Large intestine (tissue), 3 donors: ENCODE measurements at regions not wholly inside any gene's neighbourhood (a gene's known extent, or its start where the extent isn't known, plus 50 kb on each side); places are given as distances from the start of the nearest gene placed in this dataset.

Source experiments
- DNase-seq, 2 donors: peaks; one replicate each; pipeline versions ENCODE4 v3.0.0 to v3.0.0-alpha.2; 2013
- H3K27ac ChIP-seq: one replicate; pipeline ENCODE4 v1.5.1; 2013; ENCODE audit warnings: low read length
- H3K27me3 ChIP-seq: 2 replicates; pipeline ENCODE4 v1.6.1; 2013; ENCODE audit warnings: low read length; ENCODE audit not compliant: control insufficient read depth, insufficient read depth
- H3K36me3 ChIP-seq: 2 replicates; pipeline ENCODE4 v1.6.1; 2013; ENCODE audit warnings: low read length; ENCODE audit not compliant: control insufficient read depth, insufficient read depth
- H3K4me1 ChIP-seq: one replicate; pipeline ENCODE4 v1.6.1; 2013; ENCODE audit warnings: low read length; ENCODE audit not compliant: control insufficient read depth, insufficient read depth
- H3K4me3 ChIP-seq: one replicate; pipeline ENCODE4 v1.5.1; 2013; ENCODE audit warnings: low read length
- H3K9me3 ChIP-seq: one replicate; pipeline ENCODE4 v1.6.1; 2013; ENCODE audit warnings: mild to moderate bottlenecking, low read depth, low read length, moderate library complexity; ENCODE audit not compliant: control insufficient read depth
- WGBS: methylation state at CpG from one replicate; pipeline ENCODE4 v1.1.5; 2013; ENCODE audit warnings: low lambda C conversion rate; ENCODE audit not compliant: insufficient coverage; 5-methylcytosine and 5-hydroxymethylcytosine counted together

DNA sequence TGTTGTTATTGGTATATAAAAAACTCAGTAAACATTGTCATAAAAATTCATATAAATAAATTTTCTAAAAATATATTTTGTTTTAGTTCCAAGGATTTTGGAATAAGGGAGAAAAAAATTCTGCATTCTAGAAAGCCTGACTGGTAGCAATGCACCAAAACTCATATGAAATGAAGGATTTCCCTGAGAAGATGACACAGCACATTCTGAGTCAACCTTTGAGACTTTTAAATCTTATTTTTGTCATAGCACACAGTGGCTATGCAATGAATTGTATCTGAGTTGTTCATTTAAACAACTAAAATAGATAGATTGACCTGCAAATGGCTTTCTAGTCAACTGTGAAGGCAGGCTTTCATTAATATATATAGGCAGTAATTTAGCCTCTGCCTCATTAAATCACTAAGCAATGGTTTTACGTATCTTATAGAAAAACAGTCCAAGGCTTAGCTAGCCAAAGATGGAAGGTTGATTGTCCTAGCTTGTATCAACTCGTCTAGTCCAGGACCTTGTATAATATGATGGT, 239.1 kb upstream of the NEIL3 start:
- Histone ChIP-seq H3K4me3 (no peak overlapping the region), H3K27me3 (no peaks in the 10 kb centered on the region), H3K27ac (no peak overlapping the region), H3K4me1 (no peaks in the 10 kb centered on the region), H3K9me3 (no peaks in the 10 kb centered on the region), H3K36me3 (no peaks in the 10 kb centered on the region)
- DNase-seq: no peak
- no CpG with 5 or more reads among the region's 2 CpGs for WGBS

DNA sequence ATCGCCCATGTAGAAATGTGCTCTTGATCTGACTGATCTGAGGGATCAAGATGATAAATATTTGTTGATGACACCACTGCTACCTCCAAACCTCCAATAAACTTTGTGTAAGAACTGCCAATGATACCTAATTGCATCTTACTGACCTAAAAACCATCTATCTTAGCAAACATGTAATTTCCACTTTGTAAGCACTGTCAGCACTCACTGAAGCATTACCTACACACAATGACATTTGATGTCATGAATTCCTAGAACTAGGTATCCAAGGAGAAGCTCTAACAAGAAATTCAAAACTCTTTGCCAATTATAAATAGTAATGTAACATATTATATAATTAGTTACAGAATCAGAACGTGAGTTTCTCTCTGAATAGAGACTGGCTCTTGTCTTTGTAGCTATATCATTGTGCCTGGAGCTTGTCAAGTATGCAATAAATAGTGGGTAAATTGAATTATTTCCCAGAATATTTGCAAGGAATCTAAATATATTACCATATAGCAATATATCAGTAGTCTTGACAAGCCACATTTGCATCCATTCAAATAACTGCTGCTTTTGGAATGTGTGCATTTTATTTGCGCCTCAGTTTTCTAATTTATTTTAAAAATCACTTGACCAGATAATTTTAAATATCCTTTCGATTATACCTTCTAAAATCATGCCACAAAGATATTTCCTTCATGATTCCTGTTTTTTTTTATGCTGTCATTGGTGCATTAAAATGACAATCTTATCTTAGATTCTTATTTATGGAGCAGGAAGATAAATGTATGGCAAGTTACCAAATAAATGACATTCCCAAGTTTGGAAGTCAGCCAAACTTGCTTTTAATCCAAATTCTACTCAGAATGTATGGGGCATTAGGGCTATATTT, 232.3 kb upstream of the NEIL3 start:
- no peaks in the 10 kb centered on the region for H3K27me3 ChIP-seq
- no peaks in the 10 kb centered on the region for H3K36me3 ChIP-seq
- no peak overlapping the region for H3K4me3 ChIP-seq
- H3K9me3 ChIP-seq: no peaks in the 10 kb centered on the region
- H3K27ac ChIP-seq: no peak overlapping the region
- 83% methylated on average over 2 of the region's 4 CpGs for WGBS
- DNase-seq: no peak
- H3K4me1 ChIP-seq: no peaks in the 10 kb centered on the region

DNA sequence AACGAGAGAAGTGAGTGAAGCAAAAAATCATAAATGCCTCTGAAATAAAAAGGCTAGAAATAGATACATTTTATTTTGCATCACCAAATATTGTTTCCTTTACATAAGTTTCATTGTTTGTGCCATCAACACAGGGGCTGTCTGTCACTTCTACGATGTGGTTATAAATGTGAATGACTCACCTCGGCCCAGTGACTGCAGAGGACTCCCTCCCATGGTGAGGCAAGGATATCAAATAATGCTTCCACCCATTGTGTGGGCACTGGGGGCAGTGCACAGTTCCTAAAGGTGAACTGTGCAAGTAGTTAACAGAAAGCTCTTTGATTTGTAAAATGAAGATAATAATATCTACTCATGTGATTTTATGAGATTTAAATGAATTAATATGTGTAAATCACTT, 230.3 kb upstream of the NEIL3 start:
- Histone ChIP-seq H3K4me3 (no peak overlapping the region), H3K36me3 (no peaks in the 10 kb centered on the region), H3K27me3 (no peaks in the 10 kb centered on the region), H3K9me3 (no peaks in the 10 kb centered on the region), H3K4me1 (no peaks in the 10 kb centered on the region), H3K27ac (no peak overlapping the region)
- no peak for DNase-seq
- 0% methylated on average over 1 of the region's 3 CpGs for WGBS

DNA sequence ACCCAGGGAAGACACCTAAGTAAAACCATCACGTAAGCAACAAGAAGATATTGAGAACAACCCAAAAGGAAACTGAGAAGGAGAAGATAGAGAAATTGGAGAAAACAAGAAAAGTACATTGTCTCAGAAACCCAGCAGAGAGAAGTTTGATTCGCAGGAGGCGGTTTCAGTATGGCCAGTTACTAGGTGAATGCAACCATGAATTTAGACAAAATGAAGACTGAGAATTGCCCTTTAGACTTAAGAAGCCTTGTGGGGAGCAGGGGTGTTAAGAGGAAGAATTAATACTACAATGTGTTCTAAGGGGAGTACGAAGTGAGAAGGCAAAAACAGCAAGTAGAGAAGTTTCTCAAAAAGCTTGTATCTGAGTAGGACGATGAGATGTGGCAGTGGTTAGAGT, 229.3 kb upstream of the NEIL3 start:
- no peak overlapping the region for H3K27ac ChIP-seq
- H3K36me3 ChIP-seq: no peaks in the 10 kb centered on the region
- H3K4me3 ChIP-seq: no peak overlapping the region
- no peaks in the 10 kb centered on the region for H3K4me1 ChIP-seq
- 100% methylated on average over 2 of the region's 5 CpGs for WGBS
- no peak for DNase-seq
- no peaks in the 10 kb centered on the region for H3K27me3 ChIP-seq
- H3K9me3 ChIP-seq: no peaks in the 10 kb centered on the region

DNA sequence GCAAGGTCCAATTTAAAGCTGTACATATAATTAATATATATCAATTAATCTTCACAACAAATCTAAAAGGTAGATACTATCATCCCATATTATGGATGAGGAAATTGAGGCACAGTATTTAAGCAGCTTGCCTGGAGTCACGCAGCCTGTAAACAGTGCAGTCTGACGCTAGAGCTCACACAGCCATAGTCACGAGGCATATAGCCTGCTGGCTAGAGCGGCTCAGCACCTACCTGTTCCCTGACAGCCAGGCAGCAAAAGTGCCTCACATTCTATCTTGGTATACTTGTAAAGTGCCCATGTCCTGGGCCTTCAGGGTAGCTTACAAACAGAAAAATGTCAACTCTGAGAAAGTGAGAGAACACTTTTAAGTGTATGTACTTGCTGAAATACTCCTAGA, 222.6 kb upstream of the NEIL3 start:
- no CpG with 5 or more reads among the region's 4 CpGs for WGBS
- DNase-seq: no peak
- no peaks in the 10 kb centered on the region for H3K36me3 ChIP-seq
- H3K27me3 ChIP-seq: no peaks in the 10 kb centered on the region
- H3K9me3 ChIP-seq: no peaks in the 10 kb centered on the region
- H3K4me1 ChIP-seq: no peaks in the 10 kb centered on the region
- H3K27ac ChIP-seq: no peak overlapping the region
- H3K4me3 ChIP-seq: no peak overlapping the region

DNA sequence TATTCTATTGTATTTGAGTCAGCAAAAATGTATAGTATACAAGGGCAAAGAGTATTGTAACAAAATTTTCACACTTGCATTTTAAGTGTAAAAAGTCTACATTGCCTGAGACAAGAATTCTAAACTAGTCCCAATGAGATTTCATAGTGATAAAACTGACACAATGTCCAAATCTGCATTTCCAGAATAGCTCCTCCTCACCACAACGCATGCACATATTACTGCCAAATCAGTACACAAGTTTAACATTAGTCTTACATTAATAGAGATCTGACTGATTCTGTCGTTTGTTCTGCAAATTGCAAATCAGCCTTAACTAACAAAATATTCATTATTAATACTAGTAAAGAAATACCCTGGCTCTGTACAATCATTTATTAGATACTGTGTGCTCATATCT, 222.2 kb upstream of the NEIL3 start:
- Histone ChIP-seq H3K4me1 (no peaks in the 10 kb centered on the region), H3K4me3 (no peak overlapping the region), H3K27ac (no peak overlapping the region), H3K27me3 (no peaks in the 10 kb centered on the region), H3K9me3 (no peaks in the 10 kb centered on the region), H3K36me3 (no peaks in the 10 kb centered on the region)
- no peak for DNase-seq
- WGBS: no CpG with 5 or more reads among the region's 2 CpGs

DNA sequence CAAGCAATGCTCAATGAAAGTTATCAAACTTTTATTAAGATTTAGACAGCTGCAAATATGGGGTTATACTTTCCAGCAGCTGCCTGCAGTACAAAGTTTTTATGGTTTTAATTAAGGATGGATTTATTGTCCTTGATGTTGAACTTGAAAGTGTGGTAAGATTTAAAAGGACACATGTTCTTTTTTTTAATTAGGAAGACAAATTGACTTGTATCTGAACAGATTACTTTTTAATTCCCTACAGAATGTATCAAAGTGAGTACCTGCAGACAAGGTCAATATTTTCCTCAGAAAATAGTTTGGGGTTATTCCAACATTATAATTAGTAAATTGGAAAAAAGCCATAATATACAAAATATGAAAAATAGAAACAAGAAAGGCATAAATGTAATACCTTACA, 218.2 kb upstream of the NEIL3 start:
- Histone ChIP-seq H3K4me3 (no peak overlapping the region), H3K27ac (no peak overlapping the region), H3K27me3 (no peaks in the 10 kb centered on the region), H3K4me1 (no peaks in the 10 kb centered on the region), H3K9me3 (no peaks in the 10 kb centered on the region), H3K36me3 (no peaks in the 10 kb centered on the region)
- no peak for DNase-seq

DNA sequence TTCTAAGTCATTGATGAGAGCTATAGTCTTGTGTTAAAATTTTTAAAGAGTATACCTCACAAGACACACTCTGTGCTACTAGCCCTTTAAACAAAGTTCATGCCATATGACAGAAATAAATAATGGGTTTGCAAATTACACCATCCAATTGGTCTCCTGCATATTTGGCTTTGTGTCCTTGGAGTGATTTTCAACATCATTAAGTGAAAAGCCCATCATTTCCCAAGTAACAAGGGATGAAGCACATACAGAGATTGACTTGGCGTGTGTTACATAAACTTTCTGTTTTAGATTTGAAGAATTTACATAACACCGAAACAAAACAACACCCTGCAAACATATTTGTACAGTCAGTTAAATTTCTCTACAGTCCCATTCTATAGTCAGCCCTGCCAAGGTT, 216.9 kb upstream of the NEIL3 start:
- WGBS: no CpG with 5 or more reads among the region's 2 CpGs
- Histone ChIP-seq H3K4me3 (no peak overlapping the region), H3K4me1 (no peaks in the 10 kb centered on the region), H3K36me3 (no peaks in the 10 kb centered on the region), H3K27me3 (no peaks in the 10 kb centered on the region), H3K27ac (no peak overlapping the region), H3K9me3 (no peaks in the 10 kb centered on the region)
- no peak for DNase-seq

DNA sequence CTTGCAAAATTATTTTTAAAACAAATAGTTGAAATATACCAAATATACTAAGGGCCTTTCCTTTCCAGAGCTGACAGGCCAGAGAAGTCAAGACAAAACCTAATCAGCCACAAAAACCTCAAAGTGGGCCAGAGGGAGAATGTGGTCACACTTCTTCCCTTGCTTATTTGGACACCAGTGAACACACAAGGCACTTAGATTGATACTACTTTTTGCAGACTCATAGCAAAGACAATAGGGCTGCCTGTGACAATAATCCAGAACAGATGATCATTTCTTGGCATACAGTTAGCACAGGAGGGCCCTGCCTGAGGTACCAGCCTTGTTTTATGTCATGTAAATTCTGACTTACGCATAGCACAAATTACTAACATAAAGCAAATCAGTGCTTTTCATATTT, 215.7 kb upstream of the NEIL3 start:
- no CpG with 5 or more reads among the region's 1 CpG for WGBS
- no peaks in the 10 kb centered on the region for H3K9me3 ChIP-seq
- no peak for DNase-seq
- H3K36me3 ChIP-seq: no peaks in the 10 kb centered on the region
- H3K27ac ChIP-seq: no peak overlapping the region
- no peak overlapping the region for H3K4me3 ChIP-seq
- H3K27me3 ChIP-seq: no peaks in the 10 kb centered on the region
- H3K4me1 ChIP-seq: no peaks in the 10 kb centered on the region

DNA sequence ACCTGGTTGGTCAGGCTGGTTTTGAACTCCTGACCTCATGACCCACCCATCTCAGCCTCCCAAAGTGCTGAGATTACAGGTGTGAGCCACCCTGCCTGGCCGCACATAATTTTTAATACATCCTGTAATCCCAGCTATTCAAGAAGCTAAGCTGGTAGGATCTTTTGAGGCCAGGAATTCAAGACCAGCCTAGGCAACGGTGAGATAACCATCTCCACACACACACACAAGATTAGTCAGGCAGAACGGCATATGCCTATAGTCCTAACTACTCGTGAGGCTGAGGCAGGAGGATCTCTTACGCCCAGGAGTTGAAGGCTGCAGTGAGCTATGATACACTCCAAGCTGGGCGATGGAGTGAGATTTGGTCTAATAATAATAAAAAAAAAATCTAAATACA, 212.4 kb upstream of the NEIL3 start:
- Histone ChIP-seq H3K9me3 (no peaks in the 10 kb centered on the region), H3K4me3 (no peak overlapping the region), H3K36me3 (no peaks in the 10 kb centered on the region), H3K4me1 (no peaks in the 10 kb centered on the region), H3K27ac (no peak overlapping the region), H3K27me3 (no peaks in the 10 kb centered on the region)
- WGBS: 80% methylated on average over 1 of the region's 6 CpGs
- DNase-seq: no peak

DNA sequence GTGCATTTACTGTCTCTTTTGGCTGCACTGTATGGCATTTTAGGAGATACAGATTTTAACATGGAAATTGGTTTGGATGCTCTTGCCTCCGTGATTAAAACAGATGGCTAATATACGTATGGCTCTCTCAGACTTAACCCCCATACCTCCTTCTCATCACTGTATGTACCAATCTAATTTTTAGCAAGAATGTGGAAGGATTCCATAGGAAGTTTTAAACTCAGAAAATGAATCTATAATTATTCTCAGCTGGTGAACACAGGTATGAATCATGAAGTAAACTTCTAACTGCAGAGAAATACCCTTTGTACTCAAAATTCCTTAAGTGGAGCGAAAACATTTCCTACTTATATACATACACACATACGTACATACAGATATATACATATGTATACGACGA, 210.5 kb upstream of the NEIL3 start:
- H3K4me3 ChIP-seq: no peak overlapping the region
- no peaks in the 10 kb centered on the region for H3K27me3 ChIP-seq
- H3K9me3 ChIP-seq: no peaks in the 10 kb centered on the region
- H3K4me1 ChIP-seq: no peaks in the 10 kb centered on the region
- H3K36me3 ChIP-seq: no peaks in the 10 kb centered on the region
- no peak overlapping the region for H3K27ac ChIP-seq
- no peak for DNase-seq
- WGBS: 100% methylated on average over 4 of the region's 6 CpGs
